ENCODE measurements at regions not wholly inside any gene's neighbourhood (a gene's known extent, or its start where the extent isn't known, plus 50 kb on each side); places are given as distances from the start of the nearest gene placed in this dataset.
"Not testable (repeated sequence)": the region's sequence is repeated elsewhere in the genome, so short reads cannot be mapped to it uniquely, and the experiment has no call there.

GRCh38 chr2:180291552-180292421 is 284.7 kb upstream of the CWC22 start:
- DNase-seq (ENCODE audit: low spot score) = no peak

DNA sequence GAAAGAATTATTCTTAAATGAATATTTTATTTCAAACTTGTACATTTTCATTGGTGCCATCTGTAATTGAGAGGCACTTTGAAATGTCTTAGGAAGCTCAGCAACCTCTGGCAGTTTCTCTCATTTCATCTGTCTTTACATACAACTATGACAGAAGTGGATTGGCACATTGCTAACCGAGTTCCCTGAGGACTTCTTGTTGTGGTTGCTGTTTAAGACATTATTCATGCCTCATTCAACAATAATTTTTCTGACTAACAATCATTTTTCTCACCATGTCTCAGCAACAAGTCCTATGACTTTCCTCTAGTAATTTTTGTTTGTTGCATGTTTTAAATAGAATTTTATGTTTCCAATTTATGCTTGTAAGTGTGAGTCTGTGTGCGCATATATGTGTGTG is 284.0 kb upstream of the CWC22 start:
- no peak for DNase-seq (ENCODE audit: low spot score)

GRCh38 chr2:180289627-180290026 is 282.5 kb upstream of the CWC22 start:
- peak; percentile 18 for DNase-seq (ENCODE audit: low spot score)

DNA sequence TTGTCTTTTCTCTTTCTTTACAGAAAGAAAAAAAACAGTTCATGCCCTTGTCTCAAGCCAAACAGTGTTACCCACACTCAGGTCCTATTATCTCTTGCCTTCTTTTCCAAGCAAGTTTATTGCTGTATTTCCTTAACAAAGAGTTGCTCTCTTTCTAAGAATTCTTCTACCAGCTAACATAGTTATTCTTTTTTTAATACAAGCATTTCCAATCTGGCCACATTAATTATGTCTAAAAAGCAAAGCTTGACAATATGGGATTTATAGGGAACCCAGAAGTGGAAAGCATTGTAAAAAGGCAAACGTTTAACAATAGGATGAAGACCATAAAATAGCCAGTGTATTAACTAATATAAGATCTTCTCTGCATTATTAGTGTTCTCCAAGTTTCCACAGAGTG is 272.5 kb upstream of the CWC22 start:
- no peak for DNase-seq (ENCODE audit: low spot score)

- DNase-seq (ENCODE audit: low spot score) = no peak
These were observed 269.6 kb upstream of the CWC22 start for GRCh38 chr2:180276733-180277132.

DNA sequence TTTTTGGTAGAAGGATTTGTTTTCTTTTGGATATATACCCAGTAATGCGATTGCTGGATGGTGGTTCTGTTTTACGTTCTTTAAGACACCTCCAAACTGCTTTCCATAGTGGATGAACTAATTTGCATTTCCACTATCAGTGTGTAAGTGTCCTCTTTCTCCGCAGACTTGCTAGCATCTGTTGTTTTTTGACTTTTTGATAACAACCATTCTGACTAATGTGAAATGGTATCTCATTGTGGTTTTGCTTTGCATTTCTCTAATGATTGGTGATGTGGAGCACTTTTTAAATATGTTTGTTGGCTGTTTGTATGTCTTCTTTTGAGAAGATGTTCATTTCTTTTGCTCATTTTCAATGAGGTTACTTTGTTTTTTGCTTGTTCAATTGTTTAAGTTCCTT is 260.9 kb upstream of the CWC22 start:
- no peak for DNase-seq (ENCODE audit: low spot score)

GRCh38 chr2:180261976-180262375 is 254.9 kb upstream of the CWC22 start:
- no peak for DNase-seq (ENCODE audit: low spot score)

GRCh38 chr2:180258579-180258978 is 251.5 kb upstream of the CWC22 start:
- DNase-seq (ENCODE audit: low spot score) = no peak

DNA sequence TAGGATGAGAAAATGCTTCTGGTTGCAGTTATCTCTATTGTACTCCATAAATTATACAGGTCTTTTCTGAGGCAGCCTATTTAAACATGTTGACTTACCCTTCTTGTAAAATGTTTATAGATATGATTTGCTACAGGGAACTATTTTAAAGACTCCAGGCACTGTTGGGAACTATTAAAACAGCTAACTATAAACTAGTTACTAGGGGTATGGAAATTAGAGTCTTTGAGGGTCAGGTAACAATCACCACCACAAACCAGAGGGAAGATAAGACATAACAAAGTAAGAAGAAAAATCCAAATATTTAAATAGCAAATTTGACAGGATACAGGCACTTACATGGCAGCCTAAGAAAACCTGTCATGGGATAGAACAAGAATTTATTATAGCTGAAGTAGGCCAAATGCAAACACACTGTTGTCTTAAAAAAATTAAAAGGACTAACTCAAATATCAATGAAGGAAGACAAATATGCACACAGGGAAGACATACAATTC is 251.0 kb upstream of the CWC22 start:
- DNase-seq (ENCODE audit: low spot score) = no peak

- DNase-seq (ENCODE audit: low spot score) = no peak
These were observed 250.2 kb upstream of the CWC22 start for GRCh38 chr2:180257247-180257646.

GRCh38 chr2:180255981-180256380 is 248.9 kb upstream of the CWC22 start:
- DNase-seq (ENCODE audit: low spot score) = no peak

DNA sequence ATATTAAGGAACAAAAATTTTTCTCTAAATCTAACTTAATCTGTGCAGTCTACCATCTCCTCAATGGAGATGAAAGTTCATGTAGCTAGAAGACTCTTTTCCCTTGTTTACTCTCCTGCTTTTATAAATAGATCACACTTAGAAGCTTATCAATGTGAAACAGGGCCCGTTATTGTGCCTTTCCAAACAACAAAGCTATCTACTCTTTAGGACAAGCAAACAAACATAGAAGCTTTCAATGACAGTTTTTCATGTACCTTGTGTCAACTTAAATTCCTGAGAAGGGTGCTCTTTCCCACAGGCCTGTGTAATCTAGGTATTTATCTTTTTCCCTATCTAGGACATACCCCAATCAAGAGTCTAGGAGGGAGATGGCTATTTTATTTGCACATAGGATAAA is 247.8 kb upstream of the CWC22 start:
- DNase-seq (ENCODE audit: low spot score) = peak; percentile 22

- no peak for DNase-seq (ENCODE audit: low spot score)
These were observed 240.6 kb upstream of the CWC22 start for GRCh38 chr2:180247658-180248057.

- no peak for DNase-seq (ENCODE audit: low spot score)
These were observed 239.2 kb upstream of the CWC22 start for GRCh38 chr2:180246268-180246667.

- peak; percentile 4 for DNase-seq (ENCODE audit: low spot score)
These were observed 233.7 kb upstream of the CWC22 start for GRCh38 chr2:180240774-180241173.

DNA sequence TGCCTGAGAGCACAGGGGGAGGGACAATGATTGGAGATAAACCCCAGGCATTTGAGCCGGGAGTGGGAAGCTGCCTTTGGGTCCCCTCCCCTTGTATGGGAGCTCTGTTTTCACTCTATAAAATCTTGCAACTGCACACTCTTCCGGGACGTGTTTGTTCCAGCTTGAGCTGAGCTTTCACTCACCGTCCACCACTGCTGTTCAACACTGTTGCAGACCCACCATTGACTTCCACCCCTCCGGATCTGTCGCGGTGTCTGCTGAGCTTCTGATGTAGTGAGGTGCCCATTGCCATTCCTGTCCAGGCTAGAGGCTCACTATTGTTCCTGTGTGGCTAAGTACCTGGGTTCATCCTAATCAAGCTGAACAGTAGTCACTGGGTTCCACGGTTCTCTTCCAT is 231.6 kb upstream of the CWC22 start:
- no peak for DNase-seq (ENCODE audit: low spot score)

DNA sequence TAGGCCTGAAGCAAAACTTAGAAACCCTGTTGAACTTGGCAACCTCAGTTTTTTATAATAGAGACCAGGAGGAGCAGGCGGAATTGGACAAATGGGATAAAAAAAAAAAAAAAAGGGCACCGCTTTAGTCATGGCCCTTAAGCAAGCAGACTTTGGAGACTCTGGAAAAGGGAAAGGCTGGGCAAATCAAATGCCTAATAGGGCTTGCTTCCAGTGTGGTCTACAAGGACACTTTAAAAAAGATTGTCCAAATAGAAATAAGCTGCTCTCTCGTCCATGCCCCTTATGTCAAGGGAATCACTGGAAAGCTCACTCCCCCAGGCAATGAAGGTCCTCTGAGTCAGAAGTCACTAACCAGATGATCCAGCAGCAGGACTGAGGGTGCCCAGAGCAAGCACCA is 229.0 kb upstream of the CWC22 start:
- DNase-seq (ENCODE audit: low spot score) = not testable (repeated sequence)

DNA sequence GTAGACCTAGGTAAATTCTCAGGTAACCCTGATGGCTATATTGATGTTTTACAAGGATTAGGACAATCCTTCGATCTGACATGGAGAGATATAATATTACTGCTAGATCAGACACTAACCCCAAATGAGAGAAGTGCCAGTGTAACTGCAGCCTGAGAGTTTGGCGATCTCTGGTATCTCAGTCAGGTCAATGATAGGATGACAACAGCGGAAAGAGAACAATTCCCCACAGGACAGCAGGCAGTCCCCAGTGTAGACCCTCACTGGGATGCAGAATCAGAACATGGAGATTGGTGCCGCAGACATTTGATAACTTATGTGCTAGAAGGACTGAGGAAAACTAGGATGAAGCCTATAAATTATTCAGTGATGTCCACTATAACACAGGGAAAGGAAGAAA is 228.4 kb upstream of the CWC22 start:
- DNase-seq (ENCODE audit: low spot score) = not testable (repeated sequence)

GRCh38 chr2:180234991-180235390 is 227.9 kb upstream of the CWC22 start:
- DNase-seq (ENCODE audit: low spot score) = not testable (repeated sequence)

DNA sequence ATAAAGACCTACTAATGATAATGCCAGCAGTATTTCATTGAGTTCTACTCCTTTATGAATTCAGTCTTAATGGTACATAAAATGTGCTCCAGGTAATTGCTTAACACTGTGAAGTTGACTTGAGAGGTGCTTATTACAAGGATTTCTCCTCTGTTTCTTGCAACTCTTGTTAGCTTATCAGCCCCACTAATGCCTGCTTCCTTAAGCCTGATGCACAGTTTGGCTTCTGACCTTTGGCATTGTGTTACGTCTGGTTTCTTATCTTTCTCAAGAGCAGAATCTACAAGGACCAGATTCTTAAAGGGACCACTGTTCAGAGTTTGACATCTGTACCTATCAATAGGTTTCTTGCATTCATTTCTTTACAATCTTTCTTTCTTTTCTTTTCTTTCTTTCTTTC is 223.9 kb upstream of the CWC22 start:
- no peak for DNase-seq (ENCODE audit: low spot score)

GRCh38 chr2:180227461-180227860 is 220.4 kb upstream of the CWC22 start:
- DNase-seq (ENCODE audit: low spot score) = no peak

GRCh38 chr2:180225118-180225517 is 218.0 kb upstream of the CWC22 start:
- no peak for DNase-seq (ENCODE audit: low spot score)

DNA sequence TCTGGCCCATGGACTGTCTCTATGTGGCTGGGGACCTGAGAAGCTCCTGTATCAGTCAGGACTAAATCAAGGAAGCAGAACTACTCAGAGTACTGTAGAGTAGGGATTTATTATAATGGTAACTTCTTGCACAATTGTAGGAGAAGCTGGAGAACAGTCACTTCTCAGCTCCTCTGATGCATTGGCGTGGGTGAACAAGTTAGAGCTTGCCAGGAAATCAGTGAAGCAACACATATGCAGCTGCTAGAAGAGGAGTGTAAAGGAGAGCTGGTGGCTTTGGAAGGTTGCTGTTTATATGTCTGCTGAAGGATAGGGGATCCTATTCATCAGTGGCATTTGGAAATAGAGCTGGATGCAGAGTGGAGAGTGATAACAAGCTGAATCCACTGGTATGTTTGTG is 215.5 kb upstream of the CWC22 start:
- DNase-seq (ENCODE audit: low spot score) = no peak

DNA sequence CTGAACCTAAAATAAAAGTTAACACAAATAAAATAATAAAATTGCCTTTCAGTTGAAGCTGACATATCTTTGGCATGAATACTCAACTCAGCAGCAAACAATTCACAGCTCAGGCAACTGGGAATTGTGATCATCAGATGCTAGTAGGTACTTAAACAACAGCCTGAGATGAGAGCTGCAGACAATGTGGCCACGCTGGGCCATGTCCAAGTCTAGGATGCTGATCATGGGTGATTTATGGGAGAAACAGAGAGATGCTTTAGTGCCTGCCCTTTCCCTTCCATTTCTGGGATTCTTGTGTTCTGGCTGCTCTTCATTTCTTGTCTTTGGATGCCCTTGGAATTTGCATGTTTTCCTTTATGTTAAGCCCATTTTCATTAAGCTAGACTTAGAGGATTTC is 212.4 kb upstream of the CWC22 start:
- DNase-seq (ENCODE audit: low spot score) = no peak
